MCF 10A (cell line): ENCODE measurements at regions not wholly inside any gene's neighbourhood (a gene's known extent, or its start where the extent isn't known, plus 50 kb on each side); places are given as distances from the start of the nearest gene placed in this dataset.

Experiments used
- BruUV-seq: library from RNA; stranded (reverse); fragments of 400-500 nt; replicated peaks from 2 replicates; lab custom pipeline; 2021; lab: Mats Ljungman, UMichigan
- CTCF ChIA-PET: fragments of 300-600 bp; sonication (Branson Sonifier 250); formaldehyde crosslinking; extraction: SDS; loops from one replicate; lab custom pipeline; 2021; ENCODE audit warnings: antibody characterized with exemption, inconsistent platforms; lab: Yijun Ruan, JAX
- POLR2A ChIA-PET: fragments of 300-600, 350-650 bp; sonication (Branson Sonifier 250); formaldehyde crosslinking; extraction: SDS; loops from one replicate; lab custom pipeline; 2020; ENCODE audit warnings: antibody characterized with exemption, inconsistent platforms; lab: Yijun Ruan, JAX
- DNase-seq: peaks from one replicate; pipeline ENCODE4 v3.0.0-alpha.2; 2018; ENCODE audit not compliant: unreplicated experiment
- H3K27ac Mint-ChIP-seq: one replicate; pipeline ENCODE4 v1.8.0; 2022; ENCODE audit warnings: mild to moderate bottlenecking, low read depth, mixed read lengths; ENCODE audit not compliant: unreplicated experiment
- H3K27me3 Mint-ChIP-seq: one replicate; pipeline ENCODE4 v1.8.0; 2022; ENCODE audit warnings: mixed read lengths; ENCODE audit not compliant: insufficient read depth, unreplicated experiment
- H3K36me3 Mint-ChIP-seq: one replicate; pipeline ENCODE4 v1.8.0; 2022; ENCODE audit warnings: mild to moderate bottlenecking, moderate library complexity, mixed read lengths; ENCODE audit not compliant: insufficient read depth, unreplicated experiment
- H3K4me1 Mint-ChIP-seq: one replicate; pipeline ENCODE4 v1.8.0; 2022; ENCODE audit warnings: mixed read lengths; ENCODE audit not compliant: insufficient read depth, unreplicated experiment
- H3K4me3 Mint-ChIP-seq: one replicate; pipeline ENCODE4 v1.8.0; 2022; ENCODE audit warnings: mild to moderate bottlenecking, moderate library complexity, mixed read lengths; ENCODE audit not compliant: unreplicated experiment
- H3K9me3 Mint-ChIP-seq: one replicate; pipeline ENCODE4 v1.8.0; 2022; ENCODE audit warnings: mixed read lengths; ENCODE audit not compliant: unreplicated experiment
- CTCF ChIP-seq: fragments of 200-600 bp; IDR thresholded peaks from one replicate; pipeline ENCODE4 v1.8.0; 2022; ENCODE audit warnings: antibody characterized with exemption, mild to moderate bottlenecking; ENCODE audit not compliant: unreplicated experiment
- intact Hi-C: fragments of 100-400 bp; cut with micrococcal nuclease; formaldehyde crosslinking; loops from 2 replicates; pipeline ENCODE4 v1.14.1; 2022

- no peak overlapping the region for H3K27ac Mint-ChIP-seq
- peaks cover 20% of the 10 kb centered on the region for H3K9me3 Mint-ChIP-seq
- no peak overlapping the region for H3K4me3 Mint-ChIP-seq
- ChIA-PET CTCF (interaction anchor here (0.7 kb wide), 1 partner anchor 18 kb away, joined by 3 read pairs; no protein-coding TSS in a partner anchor), POLR2A (no interaction called here)
- no peaks in the 10 kb centered on the region for H3K4me1 Mint-ChIP-seq
- intact Hi-C loops, result no loop called here
- H3K36me3 Mint-ChIP-seq, result no peaks in the 10 kb centered on the region
- DNase-seq, result no peak
- BruUV-seq, result no TSS peak
- H3K27me3 Mint-ChIP-seq, result peaks cover 52% of the 10 kb centered on the region
- no peak for TF ChIP-seq CTCF
Observed at GRCh38 chr20:57921676-57922075, 211.9 kb upstream of the PMEPA1 start.

- ChIA-PET CTCF (interaction anchor here (0.7 kb wide), 1 partner anchor 18 kb away, joined by 3 read pairs; no protein-coding TSS in a partner anchor), POLR2A (interaction anchor here (0.7 kb wide), 1 partner anchor 18 kb away, joined by 3 read pairs; no protein-coding TSS in a partner anchor)
- no peak overlapping the region for H3K27ac Mint-ChIP-seq
- intact Hi-C loops, result no loop called here
- DNase-seq, result no peak
- H3K9me3 Mint-ChIP-seq, result peaks cover 14% of the 10 kb centered on the region
- H3K4me3 Mint-ChIP-seq, result no peak overlapping the region
- peaks cover 47% of the 10 kb centered on the region for H3K27me3 Mint-ChIP-seq
- no TSS peak for BruUV-seq
- TF ChIP-seq CTCF, result no peak
- no peaks in the 10 kb centered on the region for H3K36me3 Mint-ChIP-seq
- H3K4me1 Mint-ChIP-seq, result no peaks in the 10 kb centered on the region
Observed at GRCh38 chr20:57920971-57921370, 211.2 kb upstream of the PMEPA1 start.

- Mint-ChIP-seq H3K4me3 (no peak overlapping the region), H3K36me3 (no peaks in the 10 kb centered on the region), H3K9me3 (peaks cover 6% of the 10 kb centered on the region), H3K4me1 (no peaks in the 10 kb centered on the region), H3K27ac (no peak overlapping the region), H3K27me3 (peaks cover 55% of the 10 kb centered on the region)
- ChIA-PET POLR2A (no interaction called here), CTCF (no interaction called here)
- TF ChIP-seq CTCF, result no peak
- intact Hi-C loops, result no loop called here
- no peak for DNase-seq
- BruUV-seq, result no TSS peak
Observed at GRCh38 chr20:57919049-57919448, 209.2 kb upstream of the PMEPA1 start.

- CTCF ChIA-PET, result interaction anchor here (0.7 to 2.1 kb wide), 3 partner anchors 13 to 1072 kb away, joined by 3 to 7 read pairs (median 3); no protein-coding TSS in a partner anchor
- POLR2A ChIA-PET, result interaction anchor here (1.3 kb wide), 1 partner anchor 21 kb away, joined by 3 read pairs; no protein-coding TSS in a partner anchor
Observed at GRCh38 chr20:57918551-57918950, 208.7 kb upstream of the PMEPA1 start.

More at GRCh38 chr20:57918551-57918950, 208.7 kb upstream of the PMEPA1 start:
- Mint-ChIP-seq H3K27me3 (peaks cover 60% of the 10 kb centered on the region), H3K36me3 (no peaks in the 10 kb centered on the region), H3K4me3 (no peak overlapping the region), H3K27ac (no peak overlapping the region), H3K4me1 (no peaks in the 10 kb centered on the region), H3K9me3 (peaks cover 6% of the 10 kb centered on the region)
- intact Hi-C loops, result no loop called here
- no TSS peak for BruUV-seq
- DNase-seq, result no peak
- TF ChIP-seq CTCF, result no peak
